Gastrocnemius medialis (tissue), 4 donors: ENCODE measurements at regions not wholly inside any gene's neighbourhood (a gene's known extent, or its start where the extent isn't known, plus 50 kb on each side); places are given as distances from the start of the nearest gene placed in this dataset.

Experiments
- POLR2A ChIP-seq, 2 donors: fragments of 450-650 bp; IDR thresholded peaks; one replicate each; pipeline ENCODE4 v1.6.1; 2017; ENCODE audit warnings: antibody characterized with exemption in 2 of 2, mild to moderate bottlenecking in 2 of 2, moderate library complexity in 2 of 2
- TF ChIP-seq, protein P1 (sequence below), 5 experiments: fragments of 450-650 bp in 3 of 5; fragments of 200-600 bp in 2 of 5; sonication (generic) in 2 of 5; IDR thresholded peaks in 4 of 5; conservative IDR thresholded peaks in 1 of 5; 1 replicate in 4 of 5; 2 replicates in 1 of 5; pipeline ENCODE4 v1.5.1; 2016 to 2019; ENCODE audit warnings: antibody characterized with exemption in 5 of 5, mild to moderate bottlenecking in 3 of 5, moderate library complexity in 3 of 5

DNA sequence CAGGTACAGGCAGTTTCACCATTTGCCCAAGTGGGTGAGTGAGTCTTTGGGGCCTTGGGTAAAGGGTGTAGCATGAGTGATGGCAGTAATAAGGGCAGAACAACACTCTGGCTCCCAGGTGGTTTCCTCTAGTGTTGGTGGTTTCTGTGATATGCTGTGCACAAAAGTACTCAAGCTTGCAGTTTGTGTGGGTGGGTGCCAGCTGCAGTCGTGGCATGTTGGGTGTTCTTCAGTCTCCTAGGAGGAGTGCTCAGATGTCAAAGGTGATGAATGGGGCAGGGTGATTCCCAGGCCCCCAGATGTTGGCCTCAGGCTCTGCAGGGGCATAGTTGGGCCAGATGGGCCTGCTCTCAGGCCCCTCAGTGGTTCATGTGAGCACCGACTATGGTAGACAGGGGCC is 166.1 kb upstream of the KLF8 start:
- TF ChIP-seq, protein P1, sequence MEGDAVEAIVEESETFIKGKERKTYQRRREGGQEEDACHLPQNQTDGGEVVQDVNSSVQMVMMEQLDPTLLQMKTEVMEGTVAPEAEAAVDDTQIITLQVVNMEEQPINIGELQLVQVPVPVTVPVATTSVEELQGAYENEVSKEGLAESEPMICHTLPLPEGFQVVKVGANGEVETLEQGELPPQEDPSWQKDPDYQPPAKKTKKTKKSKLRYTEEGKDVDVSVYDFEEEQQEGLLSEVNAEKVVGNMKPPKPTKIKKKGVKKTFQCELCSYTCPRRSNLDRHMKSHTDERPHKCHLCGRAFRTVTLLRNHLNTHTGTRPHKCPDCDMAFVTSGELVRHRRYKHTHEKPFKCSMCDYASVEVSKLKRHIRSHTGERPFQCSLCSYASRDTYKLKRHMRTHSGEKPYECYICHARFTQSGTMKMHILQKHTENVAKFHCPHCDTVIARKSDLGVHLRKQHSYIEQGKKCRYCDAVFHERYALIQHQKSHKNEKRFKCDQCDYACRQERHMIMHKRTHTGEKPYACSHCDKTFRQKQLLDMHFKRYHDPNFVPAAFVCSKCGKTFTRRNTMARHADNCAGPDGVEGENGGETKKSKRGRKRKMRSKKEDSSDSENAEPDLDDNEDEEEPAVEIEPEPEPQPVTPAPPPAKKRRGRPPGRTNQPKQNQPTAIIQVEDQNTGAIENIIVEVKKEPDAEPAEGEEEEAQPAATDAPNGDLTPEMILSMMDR (IDR thresholded peaks at IDR 0.05 in 4 of 5, conservative IDR thresholded peaks at IDR 0.05 in 1 of 5) = no peak
- TF ChIP-seq POLR2A (IDR thresholded peaks at IDR 0.05) = no peak
